M059J (cell line): ENCODE measurements at regions not wholly inside any gene's neighbourhood (a gene's known extent, or its start where the extent isn't known, plus 50 kb on each side); places are given as distances from the start of the nearest gene placed in this dataset.
"Not testable (repeated sequence)": the region's sequence is repeated elsewhere in the genome, so short reads cannot be mapped to it uniquely, and the experiment has no call there.

Experiments used
- DNase-seq: peaks from one replicate; pipeline ENCODE4 v3.0.0-alpha.2; 2012; ENCODE audit warnings: low read depth

DNA sequence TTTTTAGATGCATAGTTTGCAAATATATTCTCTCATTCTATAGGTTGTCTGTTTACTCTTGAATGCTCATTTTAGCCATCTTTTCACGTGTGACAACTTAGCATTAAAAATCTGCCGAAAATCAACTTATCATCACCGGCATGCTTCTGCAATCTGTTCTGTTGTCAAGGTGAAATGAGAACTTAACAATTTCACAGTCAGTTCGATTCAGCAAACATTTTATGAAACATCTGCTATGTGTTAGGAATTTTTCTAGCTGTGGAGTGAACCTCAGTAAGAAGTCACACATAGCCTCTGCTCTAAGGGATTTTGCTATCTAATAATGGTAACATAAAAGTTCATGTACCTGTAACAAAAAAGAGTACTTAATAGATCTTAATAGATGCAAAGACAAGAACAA lies 256.1 kb downstream of the ZWINT start:
- no peak for DNase-seq

- DNase-seq: no peak
Observed at GRCh38 chr10:56104487-56104886, 256.6 kb downstream of the ZWINT start.

GRCh38 chr10:56096226-56096517 lies 264.9 kb downstream of the ZWINT start:
- DNase-seq: no peak

- no peak for DNase-seq
Observed at GRCh38 chr10:56095506-56096225, 265.4 kb downstream of the ZWINT start.

DNA sequence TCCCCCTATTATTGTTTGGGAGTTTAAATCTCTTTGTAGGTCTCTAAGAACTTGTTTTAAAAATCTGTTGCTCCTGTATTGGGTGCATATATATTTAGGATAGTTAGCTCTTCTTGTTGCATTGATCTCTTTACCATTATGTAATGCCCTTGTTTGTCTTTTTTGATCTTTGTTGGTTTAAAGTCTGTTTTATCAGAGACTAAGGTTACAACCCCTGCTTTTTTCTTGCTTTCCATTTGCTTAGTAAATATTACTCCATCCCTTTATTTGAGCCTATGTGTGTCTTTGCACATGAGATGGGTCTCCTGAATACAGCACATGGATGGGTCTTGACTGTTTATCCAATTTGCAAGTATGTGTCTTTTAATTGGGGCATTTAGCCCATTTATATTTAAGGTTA lies 267.4 kb downstream of the ZWINT start:
- DNase-seq: not testable (repeated sequence)

GRCh38 chr10:56091872-56092271 lies 269.2 kb downstream of the ZWINT start:
- DNase-seq: no peak

DNA sequence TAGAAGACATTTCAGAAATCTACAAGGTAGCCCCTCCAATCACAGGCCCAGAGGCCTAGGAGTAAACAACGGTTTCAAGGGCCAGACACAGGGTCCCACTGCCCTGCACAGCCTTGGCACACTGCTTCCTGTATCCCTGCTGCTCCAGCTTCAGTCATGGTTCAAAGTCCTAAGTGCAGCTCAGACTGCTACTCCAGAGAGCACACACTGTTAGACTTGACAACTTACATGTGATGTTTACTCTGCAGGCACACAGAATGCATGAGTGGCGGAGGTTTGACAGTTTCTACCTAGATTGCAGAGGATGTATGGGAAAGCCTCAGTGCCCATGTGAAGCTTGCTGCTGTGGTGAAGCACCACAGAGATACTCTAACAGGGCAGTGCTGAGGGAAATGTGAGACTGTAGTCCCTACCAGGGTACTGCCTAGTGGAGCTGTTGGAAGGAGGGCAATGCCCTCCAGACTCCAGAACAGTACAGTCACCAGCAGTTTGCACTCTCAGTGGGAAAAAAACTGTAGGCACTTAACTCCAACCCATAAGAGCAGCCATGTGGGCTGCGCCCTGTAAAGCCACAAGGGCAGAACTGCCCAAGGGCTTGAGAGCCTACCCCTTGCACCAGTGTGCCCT lies 270.0 kb downstream of the ZWINT start:
- no peak for DNase-seq

DNA sequence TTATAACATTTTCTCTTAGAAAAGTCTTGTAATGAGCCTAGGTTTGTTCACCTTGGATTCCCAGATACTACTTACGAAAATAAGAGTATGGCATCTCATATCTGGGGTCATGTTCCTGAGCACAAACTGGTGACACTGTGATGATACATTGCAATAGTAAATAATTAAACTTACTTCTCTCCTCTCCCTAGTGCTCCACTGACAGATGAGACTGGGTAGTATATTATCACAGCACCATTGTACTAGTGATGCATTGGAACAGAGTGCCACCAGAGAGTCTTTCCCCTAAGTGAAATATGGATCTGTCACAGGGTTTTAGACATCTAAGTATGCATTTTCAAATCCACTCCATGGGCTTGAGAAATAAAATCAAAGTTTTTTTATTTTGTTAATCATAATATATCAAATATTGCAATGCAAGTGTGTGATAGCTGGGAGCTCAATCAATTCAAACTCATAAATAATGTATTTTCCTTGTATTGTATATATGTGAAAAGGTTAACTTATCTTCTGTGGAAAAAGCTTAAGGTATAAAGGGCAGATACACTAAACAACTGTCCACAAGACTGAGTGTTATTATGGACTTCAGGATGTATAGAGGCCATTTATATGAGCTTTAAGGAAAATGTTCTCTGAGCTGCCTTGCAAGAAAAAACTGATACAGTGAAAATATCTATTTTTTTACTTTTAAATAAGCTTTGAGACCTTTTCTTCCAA lies 275.5 kb downstream of the ZWINT start:
- DNase-seq: no peak

GRCh38 chr10:56082169-56082568 lies 278.9 kb downstream of the ZWINT start:
- no peak for DNase-seq

DNA sequence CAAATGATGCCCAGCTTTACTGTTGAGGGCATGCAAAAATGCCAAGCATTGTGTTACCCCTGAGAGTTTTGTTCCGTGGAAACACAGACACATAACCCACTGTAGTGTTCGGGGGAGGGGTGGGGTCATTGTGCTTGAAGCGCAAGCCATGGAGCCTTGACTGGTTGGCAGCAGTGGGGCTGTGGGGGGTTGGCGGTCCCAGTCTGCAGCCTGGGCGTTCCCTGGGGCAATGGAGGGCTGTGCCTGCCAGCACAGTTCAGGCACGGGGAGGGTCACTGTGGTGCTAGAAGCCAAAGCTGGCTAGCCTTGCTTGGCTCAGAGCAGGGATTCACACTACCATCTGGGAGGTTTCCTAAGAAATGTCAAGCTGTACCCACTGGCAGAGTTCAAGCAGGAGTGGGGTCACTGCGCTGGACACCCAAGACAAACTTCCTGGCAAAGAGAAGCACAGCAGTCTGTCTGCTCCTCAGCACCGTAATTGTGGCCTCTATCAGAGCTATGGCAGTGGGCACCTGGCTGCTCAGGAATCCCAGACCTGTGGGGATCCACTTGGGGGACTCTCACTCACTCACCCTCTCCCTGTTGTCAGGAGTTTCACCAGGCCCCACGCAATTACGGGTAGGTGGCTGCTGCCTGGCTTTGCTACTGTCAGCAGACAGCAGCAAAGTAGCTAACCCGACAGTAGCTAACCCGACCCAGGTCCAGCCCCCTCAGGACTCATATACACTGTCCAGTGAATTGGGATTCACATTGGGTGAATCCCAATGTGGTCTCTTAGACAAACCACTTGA lies 292.4 kb downstream of the ZWINT start:
- DNase-seq: no peak

DNA sequence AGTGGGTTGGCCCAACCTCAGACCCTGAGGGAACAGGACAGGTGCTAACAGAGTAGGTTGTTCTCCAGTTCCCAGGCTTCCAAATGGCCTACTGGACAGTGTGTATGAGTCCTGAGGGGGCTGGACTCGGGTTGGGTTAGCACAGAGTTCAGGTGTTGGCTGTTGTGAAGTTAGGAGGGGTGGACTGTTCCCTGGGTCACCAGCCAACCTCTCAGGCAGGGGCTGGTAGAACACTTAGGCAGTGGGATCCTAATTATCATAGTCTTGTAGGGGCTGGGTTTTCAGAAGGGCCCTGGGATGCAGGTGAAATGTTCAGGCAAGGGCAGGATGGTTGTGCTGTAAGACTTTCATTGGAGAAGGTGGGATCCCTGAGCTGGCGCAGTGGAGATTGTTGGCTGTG lies 293.0 kb downstream of the ZWINT start:
- no peak for DNase-seq

- DNase-seq: no peak
Observed at GRCh38 chr10:56063642-56064041, 297.4 kb downstream of the ZWINT start.

- DNase-seq: no peak
Observed at GRCh38 chr10:56057860-56058259, 303.2 kb downstream of the ZWINT start.

GRCh38 chr10:56035489-56035888 lies 325.6 kb downstream of the ZWINT start:
- DNase-seq: peak; percentile 3

- DNase-seq: no peak
Observed at GRCh38 chr10:56028298-56029132, 332.5 kb downstream of the ZWINT start.

DNA sequence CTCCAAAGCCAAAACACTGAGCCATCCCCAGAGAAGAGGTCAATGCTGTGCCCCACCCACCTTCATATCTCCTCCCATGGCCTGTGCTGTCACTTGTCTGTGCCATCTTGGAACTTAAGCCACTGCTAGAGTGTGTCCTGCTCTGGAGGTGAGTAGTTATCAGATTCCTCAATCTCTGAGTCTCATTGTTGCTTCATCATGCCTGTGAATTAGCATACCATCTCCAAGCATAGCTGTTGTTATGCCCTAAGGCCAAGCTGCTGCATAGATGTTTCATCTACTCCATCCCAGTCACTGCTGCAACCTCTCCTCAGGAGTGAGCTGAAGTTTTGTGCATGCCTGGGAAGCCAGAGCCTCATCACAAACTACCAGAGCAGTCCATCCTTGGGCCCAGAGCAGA lies 349.0 kb downstream of the ZWINT start:
- no peak for DNase-seq

- DNase-seq: no peak
Observed at GRCh38 chr10:56003555-56003954, 357.5 kb downstream of the ZWINT start.

GRCh38 chr10:55989188-55989587 lies 371.9 kb downstream of the ZWINT start:
- no peak for DNase-seq

- no peak for DNase-seq
Observed at GRCh38 chr10:55979203-55979602, 381.9 kb downstream of the ZWINT start.

DNA sequence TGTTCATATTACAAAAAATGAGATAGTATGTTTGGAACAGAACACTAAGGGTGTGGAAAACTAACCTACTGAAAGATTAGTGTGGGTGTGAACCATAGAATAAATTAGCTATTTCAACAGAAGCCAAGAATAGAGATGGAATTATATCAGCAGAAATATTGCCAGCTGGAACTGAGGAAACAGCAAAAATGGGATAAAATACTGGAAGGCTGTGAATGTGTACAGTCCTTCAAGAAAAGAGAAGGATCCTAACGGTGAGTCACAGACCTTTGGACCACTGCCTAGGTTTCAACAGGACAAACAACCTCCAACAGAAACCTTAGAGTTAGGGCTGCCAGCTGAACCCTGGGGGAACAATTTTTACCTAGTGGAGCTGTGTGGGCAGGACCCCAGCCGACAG lies 395.0 kb downstream of the ZWINT start:
- no peak for DNase-seq

- no peak for DNase-seq
Observed at GRCh38 chr10:55943403-55943802, 417.7 kb downstream of the ZWINT start.

- no peak for DNase-seq
Observed at GRCh38 chr10:55929291-55929690, 431.8 kb downstream of the ZWINT start.
